ENCODE measurements at regions not wholly inside any gene's neighbourhood (a gene's known extent, or its start where the extent isn't known, plus 50 kb on each side); places are given as distances from the start of the nearest gene placed in this dataset.
A peak's percentile ranks its signal among the peaks of the same experiment; 100 is the strongest.
"Not testable (repeated sequence)": the region's sequence is repeated elsewhere in the genome, so short reads cannot be mapped to it uniquely, and the experiment has no call there.

DNA sequence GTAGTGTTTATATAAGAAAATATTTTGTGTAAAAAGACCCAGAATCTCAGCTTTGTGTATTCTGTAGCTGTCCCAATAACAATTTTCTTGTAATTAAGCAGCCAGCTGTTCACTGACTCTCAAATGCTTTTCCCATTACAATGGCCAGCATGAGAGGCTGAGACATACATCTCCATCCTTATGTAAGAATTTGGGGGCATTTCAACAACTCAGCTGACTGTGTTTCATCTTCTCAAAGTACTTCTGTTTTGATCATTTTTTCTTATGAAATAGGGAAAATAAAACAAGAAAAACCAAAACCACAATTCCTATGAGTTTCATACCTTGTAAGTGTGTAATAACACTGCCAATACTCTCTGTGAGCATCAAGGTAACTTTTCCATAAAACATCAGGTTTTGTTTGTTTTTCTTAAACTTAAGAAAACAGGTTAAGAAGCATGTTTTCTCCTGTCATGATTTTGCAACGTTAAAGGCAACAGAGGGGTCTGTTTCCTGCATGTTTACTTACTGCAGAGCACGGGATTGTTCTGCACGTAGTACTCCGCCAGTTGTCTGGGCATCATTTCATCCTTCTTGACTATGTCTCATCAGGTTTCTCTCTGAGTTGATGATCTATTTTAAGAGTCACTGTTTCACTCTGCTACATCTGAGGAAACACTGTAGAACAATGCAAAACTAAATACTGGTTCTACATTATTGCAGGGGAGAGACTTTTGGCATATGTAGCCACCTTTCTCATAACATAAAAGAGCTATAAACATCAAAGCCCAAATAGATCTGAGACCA, 62.9 kb upstream of the CYRIA start:
- peak; percentile 21 for ATAC-seq (ENCODE audit: low read depth)

DNA sequence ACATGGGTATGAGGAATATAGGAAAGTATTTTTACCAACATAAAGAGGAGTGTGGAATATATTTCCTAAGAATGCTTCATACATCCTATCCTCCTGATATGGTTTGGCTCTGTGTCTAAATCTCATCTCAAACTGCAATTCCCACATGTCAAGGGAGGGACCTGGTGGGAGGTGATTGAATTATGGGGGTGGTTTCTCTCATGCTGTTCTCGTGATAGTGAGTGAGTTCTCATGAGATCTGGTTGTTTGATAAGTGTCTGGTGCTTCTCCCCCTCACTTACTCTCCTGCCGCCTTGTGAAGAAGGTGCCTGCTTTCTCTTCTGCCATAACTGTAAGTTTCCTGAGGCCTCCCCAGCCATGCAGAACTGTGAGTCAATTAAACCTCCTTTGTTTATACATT, 62.2 kb upstream of the CYRIA start:
- CTCF ChIA-PET = interaction anchor here (0.7 to 2.2 kb wide), 5 partner anchors 29 to 119 kb away, joined by 3 to 10 read pairs (median 3); no protein-coding TSS in a partner anchor
- intact Hi-C loops (cut with micrococcal nuclease) = loop anchor here (5.0 kb wide), 1 partner anchor 71 kb away; no protein-coding TSS in a partner anchor

More for the DNA sequence above, 62.9 kb upstream of the CYRIA start:
- no peaks in the 10 kb centered on the region for H3K79me2 ChIP-seq (ENCODE audit: control insufficient read depth, insufficient read depth, low read length)
- H3K9me3 ChIP-seq (ENCODE audit: control extremely low read depth in 1 of 3, control insufficient read depth in 2 of 3, insufficient read depth in 1 of 3, low read length in 2 of 3) = peaks cover 0 to 1% (median 0%) of the 10 kb centered on the region in 3 donors
- Mint-ChIP-seq H3K4me3 (peak overlapping the region; percentile 74), H3K27ac (peak overlapping the region; percentile 59), H3K4me1 (peaks cover 42% of the 10 kb centered on the region), H3K9me3 (ENCODE audit: insufficient read depth) (peaks cover 3% of the 10 kb centered on the region), H3K27me3 (no peaks in the 10 kb centered on the region)
- TF ChIP-seq EZH2 (IDR thresholded peaks at IDR 0.05; ENCODE audit: borderline replicate concordance, insufficient read depth, low read depth, low read length, poor library complexity, severe bottlenecking) = no peak
- TF ChIP-seq, protein P1, sequence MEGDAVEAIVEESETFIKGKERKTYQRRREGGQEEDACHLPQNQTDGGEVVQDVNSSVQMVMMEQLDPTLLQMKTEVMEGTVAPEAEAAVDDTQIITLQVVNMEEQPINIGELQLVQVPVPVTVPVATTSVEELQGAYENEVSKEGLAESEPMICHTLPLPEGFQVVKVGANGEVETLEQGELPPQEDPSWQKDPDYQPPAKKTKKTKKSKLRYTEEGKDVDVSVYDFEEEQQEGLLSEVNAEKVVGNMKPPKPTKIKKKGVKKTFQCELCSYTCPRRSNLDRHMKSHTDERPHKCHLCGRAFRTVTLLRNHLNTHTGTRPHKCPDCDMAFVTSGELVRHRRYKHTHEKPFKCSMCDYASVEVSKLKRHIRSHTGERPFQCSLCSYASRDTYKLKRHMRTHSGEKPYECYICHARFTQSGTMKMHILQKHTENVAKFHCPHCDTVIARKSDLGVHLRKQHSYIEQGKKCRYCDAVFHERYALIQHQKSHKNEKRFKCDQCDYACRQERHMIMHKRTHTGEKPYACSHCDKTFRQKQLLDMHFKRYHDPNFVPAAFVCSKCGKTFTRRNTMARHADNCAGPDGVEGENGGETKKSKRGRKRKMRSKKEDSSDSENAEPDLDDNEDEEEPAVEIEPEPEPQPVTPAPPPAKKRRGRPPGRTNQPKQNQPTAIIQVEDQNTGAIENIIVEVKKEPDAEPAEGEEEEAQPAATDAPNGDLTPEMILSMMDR (IDR thresholded peaks at IDR 0.05) = no peak
- ChIA-PET POLR2A (no interaction called here), CTCF (interaction anchor here (1.9 to 2.2 kb wide), 2 partner anchors 29 to 115 kb away, joined by 4 to 10 read pairs; no protein-coding TSS in a partner anchor)
- H3K9ac ChIP-seq (ENCODE audit: low read length) = no peak overlapping the region
- no peaks in the 10 kb centered on the region for H3K27me3 ChIP-seq (replicated peaks in 1 of 4; ENCODE audit: control extremely low read depth in 1 of 4, control insufficient read depth in 3 of 4, insufficient read depth in 4 of 4, low read length in 3 of 4)
- 53% methylated on average over 3 of the region's 4 CpGs for WGBS (ENCODE audit: insufficient coverage)
- peak overlapping the region in 1 of 5 experiments; percentile 6 for H3K4me3 ChIP-seq (ENCODE audit: control extremely low read depth in 1 of 5, extremely low read depth in 1 of 5, insufficient read depth in 1 of 5, low read depth in 2 of 5, low read length in 4 of 5)
- peak overlapping the region; percentile 20 for H2AFZ ChIP-seq (ENCODE audit: insufficient read depth, low read depth, low read length, poor library complexity, severe bottlenecking)
- H4K20me1 ChIP-seq (ENCODE audit: control insufficient read depth, insufficient read depth, low read length, poor library complexity, severe bottlenecking) = no peaks in the 10 kb centered on the region
- peaks cover 12 to 20% of the 10 kb centered on the region in 2 donors for H3K4me1 ChIP-seq (ENCODE audit: control insufficient read depth in 2 of 2, insufficient read depth in 2 of 2, low read length in 2 of 2)
- peak overlapping the region; percentile 11 to 56 for H3K27ac ChIP-seq (ENCODE audit: low read length in 2 of 2)
- no peaks in the 10 kb centered on the region for H3K36me3 ChIP-seq (replicated peaks in 1 of 2; ENCODE audit: control extremely low read depth in 1 of 2, control insufficient read depth in 1 of 2, extremely low read depth in 1 of 2, insufficient read depth in 2 of 2, low read length in 1 of 2)
- H3K4me2 ChIP-seq (replicated peaks; ENCODE audit: low read depth, low read length, poor library complexity, severe bottlenecking) = peak overlapping the region; percentile 28
- DNase-seq = no peak
- intact Hi-C loops (cut with micrococcal nuclease) = loop anchor here (1.0 to 5.0 kb wide), 2 partner anchors 15 to 71 kb away; no protein-coding TSS in a partner anchor

More for the DNA sequence above, 62.2 kb upstream of the CYRIA start:
- not testable (repeated sequence) for H2AFZ ChIP-seq (ENCODE audit: insufficient read depth, low read depth, low read length, poor library complexity, severe bottlenecking); H3K36me3 ChIP-seq (replicated peaks in 1 of 2; ENCODE audit: control extremely low read depth in 1 of 2, control insufficient read depth in 1 of 2, extremely low read depth in 1 of 2, insufficient read depth in 2 of 2, low read length in 1 of 2); H3K79me2 ChIP-seq (ENCODE audit: control insufficient read depth, insufficient read depth, low read length); DNase-seq; H3K4me3 ChIP-seq (ENCODE audit: control extremely low read depth in 1 of 5, extremely low read depth in 1 of 5, insufficient read depth in 1 of 5, low read depth in 2 of 5, low read length in 4 of 5); H3K27me3 ChIP-seq (replicated peaks in 1 of 4; ENCODE audit: control extremely low read depth in 1 of 4, control insufficient read depth in 3 of 4, insufficient read depth in 4 of 4, low read length in 3 of 4); H3K27ac Mint-ChIP-seq; ATAC-seq (ENCODE audit: low read depth); H3K9ac ChIP-seq (ENCODE audit: low read length); H3K9me3 ChIP-seq (ENCODE audit: control extremely low read depth in 1 of 3, control insufficient read depth in 2 of 3, insufficient read depth in 1 of 3, low read length in 2 of 3); H3K9me3 Mint-ChIP-seq (ENCODE audit: insufficient read depth); H4K20me1 ChIP-seq (ENCODE audit: control insufficient read depth, insufficient read depth, low read length, poor library complexity, severe bottlenecking); H3K4me2 ChIP-seq (replicated peaks; ENCODE audit: low read depth, low read length, poor library complexity, severe bottlenecking); H3K27ac ChIP-seq (ENCODE audit: low read length in 2 of 2); H3K27me3 Mint-ChIP-seq
- peaks cover 12 to 20% of the 10 kb centered on the region in 2 donors for H3K4me1 ChIP-seq (ENCODE audit: control insufficient read depth in 2 of 2, insufficient read depth in 2 of 2, low read length in 2 of 2)
- POLR2A ChIA-PET = interaction anchor here (0.5 kb wide), 1 partner anchor 13 kb away, joined by 3 read pairs; no protein-coding TSS in a partner anchor
- WGBS (ENCODE audit: insufficient coverage) = no CpG with 5 or more reads among the region's 2 CpGs
- peak overlapping the region; percentile 32 for H3K4me3 Mint-ChIP-seq
- H3K4me1 Mint-ChIP-seq = peaks cover 42% of the 10 kb centered on the region
